COLO668 (cell line): ENCODE measurements at regions not wholly inside any gene's neighbourhood (a gene's known extent, or its start where the extent isn't known, plus 50 kb on each side); places are given as distances from the start of the nearest gene placed in this dataset.
A peak's percentile ranks its signal among the peaks of the same experiment; 100 is the strongest.
"Not testable (repeated sequence)": the region's sequence is repeated elsewhere in the genome, so short reads cannot be mapped to it uniquely, and the experiment has no call there.

Source experiments
- DNase-seq: peaks from one replicate; lab custom pipeline; 2025; ENCODE audit not compliant: unreplicated experiment; lab: John Stamatoyannopoulos, UW

GRCh38 chr4:151519728-151520415, 110.9 kb downstream of the FHIP1A start:
- no peak for DNase-seq

- no peak for DNase-seq
These were observed 114.0 kb downstream of the FHIP1A start for GRCh38 chr4:151522866-151523519.

GRCh38 chr4:151524610-151525009, 115.6 kb downstream of the FHIP1A start:
- DNase-seq: no peak

GRCh38 chr4:151526489-151526888, 117.5 kb downstream of the FHIP1A start:
- DNase-seq: not testable (repeated sequence)

DNA sequence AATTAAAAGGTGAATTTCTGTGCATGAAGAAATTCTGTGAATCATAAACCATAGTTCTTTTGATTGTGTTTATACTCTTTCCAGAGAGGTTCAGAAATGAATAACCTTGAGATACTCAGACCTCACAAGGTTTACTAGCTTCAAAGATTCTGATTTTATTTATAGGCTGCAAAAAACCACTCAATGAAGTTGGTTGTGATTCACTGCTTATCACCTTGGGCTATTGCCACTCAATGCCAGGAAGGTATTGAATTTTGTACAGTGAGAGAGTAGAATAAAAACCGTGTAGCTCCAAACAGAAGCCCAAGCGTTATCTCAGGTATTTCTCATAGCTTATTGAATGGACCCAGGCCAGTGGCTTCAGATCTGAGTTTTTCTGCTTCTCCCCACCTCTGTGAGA, 118.7 kb downstream of the FHIP1A start:
- no peak for DNase-seq

DNA sequence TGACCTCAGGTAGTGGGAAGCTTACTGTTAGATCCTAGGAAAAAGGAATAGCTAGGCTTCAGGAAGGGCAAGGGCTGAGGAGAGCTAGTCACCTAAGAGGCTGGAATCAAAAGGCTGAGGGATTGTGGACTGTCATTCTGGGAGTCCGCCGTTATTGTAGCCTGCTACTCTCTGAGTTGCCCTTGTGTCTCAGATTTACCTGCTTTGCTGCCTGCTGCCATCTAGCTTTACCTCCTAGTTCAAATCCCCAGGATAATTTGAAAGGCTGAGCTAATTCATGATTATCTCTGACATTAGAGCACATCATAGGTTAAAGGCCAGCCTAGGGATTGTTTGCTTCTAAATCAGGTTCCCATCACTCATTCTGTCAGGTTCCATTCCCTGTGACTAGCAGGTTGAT, 120.2 kb downstream of the FHIP1A start:
- no peak for DNase-seq

- DNase-seq: no peak
These were observed 121.3 kb downstream of the FHIP1A start for GRCh38 chr4:151530230-151530629.

- no peak for DNase-seq
These were observed 121.8 kb downstream of the FHIP1A start for GRCh38 chr4:151530783-151531182.

DNA sequence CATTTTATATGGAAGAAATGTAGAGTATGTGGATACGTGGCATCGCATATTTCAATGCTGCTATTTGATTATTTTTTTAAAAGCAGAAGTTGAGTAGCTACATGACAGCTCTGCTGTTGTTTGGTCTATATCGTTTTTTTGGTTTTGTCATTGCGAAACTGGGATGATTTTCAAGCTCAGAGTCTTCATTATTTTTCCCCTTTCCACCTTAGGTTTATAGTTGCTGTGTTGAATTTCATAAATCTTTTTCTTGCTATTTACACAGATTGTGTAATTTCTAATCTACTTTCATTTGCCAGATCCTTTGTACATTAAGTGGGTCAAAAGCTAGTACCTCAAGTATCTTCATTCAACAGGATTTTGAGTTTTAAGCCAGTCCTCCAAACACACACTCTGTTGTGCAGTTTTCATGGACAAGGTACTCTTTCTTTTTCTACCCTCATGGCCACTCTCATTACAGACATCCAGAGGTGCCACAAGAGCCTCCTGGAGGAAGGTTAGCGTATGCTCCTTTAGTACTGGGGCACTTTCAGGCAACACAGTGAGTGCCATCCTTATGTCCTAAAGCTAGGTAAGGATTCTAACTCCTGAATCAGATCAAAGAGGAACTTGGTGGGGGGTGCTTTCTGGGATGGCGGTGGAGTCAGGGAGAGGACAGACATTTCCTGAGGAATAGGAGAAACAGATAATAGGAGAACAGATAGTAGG, 123.2 kb downstream of the FHIP1A start:
- no peak for DNase-seq

- no peak for DNase-seq
These were observed 125.2 kb downstream of the FHIP1A start for GRCh38 chr4:151534195-151534594.

GRCh38 chr4:151535366-151535765, 126.4 kb downstream of the FHIP1A start:
- DNase-seq: no peak

DNA sequence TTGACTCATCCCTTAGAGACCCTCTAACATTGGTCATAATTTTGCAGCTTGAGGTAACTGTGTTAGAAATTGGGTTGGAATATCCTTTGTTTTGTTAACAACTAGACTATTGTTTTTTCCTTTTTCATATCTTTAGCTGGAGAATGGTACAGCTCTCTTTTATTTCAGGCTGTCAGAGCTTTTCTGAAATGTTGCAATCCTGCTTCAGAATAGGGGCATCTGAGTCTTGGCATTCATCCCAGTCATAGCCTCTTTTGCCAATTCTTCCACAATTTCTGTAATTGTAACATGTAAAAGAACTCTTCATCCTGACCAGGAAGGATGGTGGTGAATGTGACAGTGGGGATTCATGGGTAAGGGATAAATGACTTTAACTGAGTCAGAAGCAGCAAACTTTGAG, 128.7 kb downstream of the FHIP1A start:
- DNase-seq: no peak

DNA sequence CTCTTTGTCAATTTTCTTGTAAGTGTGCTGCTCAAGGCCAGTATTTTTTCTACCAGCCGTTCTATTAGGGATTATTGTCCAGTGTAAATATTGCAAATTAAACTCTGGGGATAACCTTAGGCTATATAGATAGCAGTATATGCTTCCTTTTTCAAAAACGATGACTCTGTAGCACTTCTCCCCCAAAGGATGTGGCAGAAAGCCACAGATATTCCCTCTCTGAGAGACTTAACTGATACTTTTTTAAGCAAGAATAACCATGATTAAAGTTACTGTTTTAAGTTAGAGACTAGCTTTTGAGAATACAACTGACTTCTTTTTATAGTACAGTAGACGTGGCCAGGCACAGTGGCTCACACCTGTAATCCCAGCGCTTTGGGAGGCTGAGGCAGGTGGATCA, 130.0 kb downstream of the FHIP1A start:
- DNase-seq: no peak

GRCh38 chr4:151540728-151541388, 131.9 kb downstream of the FHIP1A start:
- peak; percentile 8 for DNase-seq

DNA sequence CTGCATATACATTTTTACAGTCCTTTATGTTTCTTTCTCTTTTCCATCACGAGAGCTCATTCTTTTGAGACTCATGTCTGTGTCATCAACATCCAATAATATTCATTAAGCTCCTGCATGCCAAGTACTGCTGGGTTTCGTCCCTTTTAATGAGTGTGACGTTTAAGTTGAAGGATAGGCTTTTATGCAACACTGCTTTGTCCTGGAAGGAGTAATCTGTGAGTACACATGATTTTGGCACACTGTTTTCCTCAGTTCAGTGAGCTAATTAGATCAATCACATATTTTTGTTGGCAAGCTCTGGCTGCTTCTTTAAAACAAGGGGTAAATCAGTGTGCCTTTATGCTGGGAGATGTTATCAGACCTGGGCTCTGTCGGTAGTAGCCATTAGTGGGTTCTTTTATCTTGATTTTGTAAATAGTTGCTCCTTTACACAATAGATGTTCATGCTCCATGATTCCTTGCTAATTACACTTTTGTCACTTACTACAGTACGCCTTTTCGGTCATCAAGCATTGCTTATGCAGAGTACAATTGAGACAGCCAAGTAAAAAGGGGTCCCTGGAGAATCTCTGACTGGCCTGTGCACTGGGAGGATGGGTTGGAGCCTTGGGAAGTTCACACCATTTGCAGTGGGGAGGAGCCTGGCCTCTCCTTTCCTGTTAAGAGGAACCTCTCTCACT, 132.6 kb downstream of the FHIP1A start:
- DNase-seq: no peak

- no peak for DNase-seq
These were observed 139.7 kb downstream of the FHIP1A start for GRCh38 chr4:151548708-151549107.

- DNase-seq: not testable (repeated sequence)
These were observed 140.4 kb downstream of the FHIP1A start for GRCh38 chr4:151549378-151549777.

- DNase-seq: peak; percentile 53
These were observed 144.9 kb downstream of the FHIP1A start for GRCh38 chr4:151553874-151554273.

GRCh38 chr4:151555151-151555945, 146.4 kb downstream of the FHIP1A start:
- DNase-seq: no peak

GRCh38 chr4:151558496-151559113, 149.6 kb downstream of the FHIP1A start:
- no peak for DNase-seq
